Stomach (tissue), 8 donors: ENCODE measurements at regions not wholly inside any gene's neighbourhood (a gene's known extent, or its start where the extent isn't known, plus 50 kb on each side); places are given as distances from the start of the nearest gene placed in this dataset.

ENCODE experiments used
- DNase-seq, 2 donors: peaks; one replicate each; pipeline versions ENCODE4 v3.0.0 to v3.0.0-alpha.2; 2013 to 2019
- H3K27ac ChIP-seq, 5 donors: fragments of 200-600 bp in 4 of 5; sonication (generic) in 4 of 5; one replicate each; pipeline ENCODE4 v1.5.1; 2013 to 2019; ENCODE audit warnings: mild to moderate bottlenecking in 1 of 5, moderate library complexity in 1 of 5
- H3K27me3 ChIP-seq, 3 donors: fragments of 200-600 bp; sonication (generic); one replicate each; pipeline ENCODE4 v1.5.1; 2017 to 2019; ENCODE audit warnings: mixed run types in 1 of 3
- H3K36me3 ChIP-seq, 4 donors: fragments of 200-600 bp; sonication (generic); 1 replicate in 3 of 4; 2 replicates in 1 of 4; pipeline ENCODE4 v1.5.1; 2016 to 2019
- H3K4me1 ChIP-seq, 4 donors: fragments of 200-600 bp; sonication (generic); one replicate each; pipeline ENCODE4 v1.5.1; 2016 to 2019
- H3K4me3 ChIP-seq, 4 donors: fragments of 200-600 bp; sonication (generic) in 3 of 4; one replicate each; pipeline ENCODE4 v1.5.1; 2016 to 2019; ENCODE audit warnings: mild to moderate bottlenecking in 1 of 4
- H3K9me3 ChIP-seq, 4 donors: fragments of 200-600 bp; sonication (generic); one replicate each; pipeline ENCODE4 v1.5.1; 2016 to 2019
- CTCF ChIP-seq, 7 experiments: fragments of 450-650 bp in 4 of 7; fragments of 200-600 bp in 3 of 7; sonication (generic) in 3 of 7; IDR thresholded peaks; one replicate each; pipeline ENCODE4 v1.5.1; 2016 to 2019; ENCODE audit warnings: antibody characterized with exemption in 7 of 7, control low read depth in 2 of 7, mild to moderate bottlenecking in 1 of 7
- EP300 ChIP-seq: sonication (generic); formaldehyde crosslinking; IDR thresholded peaks from one replicate; pipeline ENCODE4 v1.6.1; 2017; ENCODE audit warnings: antibody characterized with exemption
- POLR2A ChIP-seq, 4 donors: fragments of 450-650 bp; IDR thresholded peaks; one replicate each; pipeline ENCODE4 v1.6.1; 2016; ENCODE audit warnings: antibody characterized with exemption in 4 of 4, control low read depth in 2 of 4, mild to moderate bottlenecking in 1 of 4, moderate library complexity in 1 of 4
- POLR2AphosphoS5 ChIP-seq, 3 donors: sonication (generic); formaldehyde crosslinking; IDR thresholded peaks; one replicate each; pipeline ENCODE4 v1.6.1; 2016; ENCODE audit warnings: antibody characterized with exemption in 3 of 3
- WGBS, 5 donors: extraction: QIAGEN DNeasy Blood & Tissue Kit in 3 of 5; methylation state at CpG; one replicate each; pipeline versions ENCODE4 v1.1.5 to v1.1.7; 2013 to 2018; 5-methylcytosine and 5-hydroxymethylcytosine counted together
- intact Hi-C: fragments of 100-400 bp; cut with DNase I; formaldehyde crosslinking; loops from one replicate; pipeline ENCODE4 v1.15.1; 2023; ENCODE audit warnings: low total_unique reads
- donor health status: healthy with polysubstance abuse.
- donor health status: Bipolar disorder and iron deficiency.
- donor health status: healthy.

DNA sequence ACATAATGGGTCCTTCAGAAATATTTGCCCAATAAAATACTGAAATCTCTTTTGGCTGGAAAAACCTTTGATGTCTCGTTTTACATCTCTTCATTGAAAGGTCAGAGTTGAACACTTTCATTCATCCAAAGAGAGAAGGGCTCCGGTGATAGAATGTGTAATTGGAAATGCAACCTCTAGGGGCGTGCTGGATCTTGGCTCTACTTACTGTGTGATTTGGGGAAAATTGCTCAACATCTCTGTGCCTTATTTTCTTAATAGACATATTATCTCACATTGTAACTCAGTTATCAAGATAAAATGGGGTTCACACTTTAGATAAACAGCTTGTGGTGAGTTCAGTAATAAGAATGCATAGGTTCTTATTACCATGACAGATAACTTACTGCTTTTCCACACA, 1444.1 kb downstream of the SLITRK5 start:
- no peak for DNase-seq
- intact Hi-C loops, result no loop called here
- H3K4me3 ChIP-seq, result no peak overlapping the region
- no peaks in the 10 kb centered on the region for H3K4me1 ChIP-seq
- no peak for TF ChIP-seq POLR2AphosphoS5 (IDR thresholded peaks at IDR 0.05)
- TF ChIP-seq EP300, result no peak
- 77 to 81% (median 80%) methylated on average over 3 of the region's 3 CpGs for WGBS, 5 donors
- H3K27me3 ChIP-seq, result no peaks in the 10 kb centered on the region
- no peaks in the 10 kb centered on the region for H3K36me3 ChIP-seq
- H3K27ac ChIP-seq, result no peak overlapping the region
- no peaks in the 10 kb centered on the region for H3K9me3 ChIP-seq

- WGBS, 5 donors, result 38 to 63% (median 45%) methylated on average over 3 of the region's 3 CpGs
- intact Hi-C loops, result no loop called here
- no peak for DNase-seq
Measured at GRCh38 chr13:89136678-89137077, 1465.5 kb downstream of the SLITRK5 start.

GRCh38 chr13:89150362-89150761, 1479.2 kb downstream of the SLITRK5 start:
- intact Hi-C loops, result no loop called here
- no peaks in the 10 kb centered on the region for H3K27me3 ChIP-seq
- no peaks in the 10 kb centered on the region for H3K4me1 ChIP-seq
- no peak overlapping the region for H3K4me3 ChIP-seq
- peak in 1 of 2 donors; percentile 24 for DNase-seq
- no peak overlapping the region for H3K27ac ChIP-seq
- peaks cover 0 to 4% (median 0%) of the 10 kb centered on the region in 4 donors for H3K9me3 ChIP-seq
- H3K36me3 ChIP-seq, result no peaks in the 10 kb centered on the region
- no peak for TF ChIP-seq EP300
- TF ChIP-seq POLR2AphosphoS5 (IDR thresholded peaks at IDR 0.05), result no peak
- TF ChIP-seq CTCF (IDR thresholded peaks at IDR 0.05), result no peak

More at GRCh38 chr13:89136678-89137077, 1465.5 kb downstream of the SLITRK5 start:
- Histone ChIP-seq H3K4me3 (no peak overlapping the region), H3K9me3 (no peaks in the 10 kb centered on the region), H3K27ac (no peak overlapping the region), H3K4me1 (no peaks in the 10 kb centered on the region), H3K27me3 (no peaks in the 10 kb centered on the region), H3K36me3 (no peaks in the 10 kb centered on the region)
- no peak for TF ChIP-seq CTCF (IDR thresholded peaks at IDR 0.05)
- no peak for TF ChIP-seq EP300
- no peak for TF ChIP-seq POLR2AphosphoS5 (IDR thresholded peaks at IDR 0.05)
- TF ChIP-seq POLR2A (IDR thresholded peaks at IDR 0.05), result no peak

- peaks cover 0 to 4% (median 0%) of the 10 kb centered on the region in 4 donors for H3K9me3 ChIP-seq
- TF ChIP-seq POLR2A (IDR thresholded peaks at IDR 0.05), result no peak
- no peak for TF ChIP-seq CTCF (IDR thresholded peaks at IDR 0.05)
- no peak for TF ChIP-seq EP300
- no peaks in the 10 kb centered on the region for H3K36me3 ChIP-seq
- H3K4me3 ChIP-seq, result no peak overlapping the region
- intact Hi-C loops, result no loop called here
- H3K27ac ChIP-seq, result no peak overlapping the region
- DNase-seq, result no peak
- H3K4me1 ChIP-seq, result no peaks in the 10 kb centered on the region
- no peaks in the 10 kb centered on the region for H3K27me3 ChIP-seq
- WGBS, 5 donors, result 86 to 91% (median 88%) methylated on average over 5 of the region's 5 CpGs
Measured at GRCh38 chr13:89153941-89154340, 1482.8 kb downstream of the SLITRK5 start.

DNA sequence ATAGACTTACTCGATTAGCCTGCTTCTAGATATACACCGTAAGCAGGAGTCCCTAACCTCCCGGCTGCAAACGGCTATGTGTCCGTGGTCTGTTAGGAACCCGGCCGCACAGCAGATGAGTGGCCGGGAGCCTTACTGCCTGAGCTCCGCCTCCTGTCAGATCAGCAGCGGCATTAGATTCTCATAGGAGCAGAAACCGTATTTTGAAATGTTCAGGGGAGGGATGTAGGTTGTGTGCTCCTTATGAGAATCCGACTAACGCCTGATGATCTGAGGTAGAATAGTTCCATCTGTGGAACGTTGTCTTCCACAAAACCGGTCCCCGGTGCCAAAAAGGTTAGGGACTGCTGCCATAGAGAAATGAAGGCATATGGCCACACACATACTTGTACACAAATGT, 1491.9 kb downstream of the SLITRK5 start:
- Histone ChIP-seq H3K4me3 (no peak overlapping the region), H3K36me3 (no peaks in the 10 kb centered on the region), H3K9me3 (no peaks in the 10 kb centered on the region), H3K4me1 (no peaks in the 10 kb centered on the region), H3K27ac (no peak overlapping the region), H3K27me3 (no peaks in the 10 kb centered on the region)
- intact Hi-C loops, result no loop called here
- WGBS, 5 donors, result 93 to 95% (median 94%) methylated on average over 16 of the region's 16 CpGs
- no peak for DNase-seq
- TF ChIP-seq POLR2A (IDR thresholded peaks at IDR 0.05), result no peak
